Body of pancreas (tissue), 4 donors: ENCODE measurements at regions not wholly inside any gene's neighbourhood (a gene's known extent, or its start where the extent isn't known, plus 50 kb on each side); places are given as distances from the start of the nearest gene placed in this dataset.

ENCODE experiments used
- ATAC-seq: fragments of 150-250 bp; one replicate; pipeline ENCODE4 v1.9.1; 2016
- DNase-seq, 4 donors: peaks; one replicate each; pipeline ENCODE4 v3.0.0-alpha.2; 2019
- H3K27ac ChIP-seq, 4 donors: fragments of 200-600 bp; sonication (generic); 1 replicate in 3 of 4; 2 replicates in 1 of 4; pipeline versions ENCODE4 v1.5.1 to v1.6.1; 2016 to 2019; ENCODE audit warnings: mild to moderate bottlenecking in 1 of 4, mixed read lengths in 1 of 4, moderate library complexity in 1 of 4
- H3K27me3 ChIP-seq, 2 donors: fragments of 200-600 bp; sonication (generic); one replicate each; pipeline ENCODE4 v1.6.0; 2016; ENCODE audit warnings: mild to moderate bottlenecking in 1 of 2
- H3K36me3 ChIP-seq, 2 donors: fragments of 200-600 bp; sonication (generic); replicated peaks in 1 of 2; 2 replicates each; pipeline ENCODE4 v1.5.1; 2016; ENCODE audit warnings: low read depth in 2 of 2; ENCODE audit not compliant: insufficient read depth in 1 of 2
- H3K4me1 ChIP-seq: fragments of 200-600 bp; sonication (generic); one replicate; pipeline ENCODE4 v1.6.0; 2016
- H3K4me3 ChIP-seq, 2 donors: fragments of 200-600 bp; sonication (generic); 1 replicate in 1 of 2; 2 replicates in 1 of 2; pipeline ENCODE4 v1.5.1; 2016 to 2019
- H3K9me3 ChIP-seq, 3 donors: fragments of 200-600 bp; sonication (generic); 1 replicate in 2 of 3; 2 replicates in 1 of 3; pipeline ENCODE4 v1.5.1; 2016
- POLR2A ChIP-seq, 3 donors: fragments of 450-650 bp; IDR thresholded peaks; one replicate each; pipeline ENCODE4 v1.6.1; 2016; ENCODE audit warnings: antibody characterized with exemption in 3 of 3, mild to moderate bottlenecking in 2 of 3
- WGBS, 2 donors: methylation state at CpG; one replicate each; pipeline ENCODE4 v1.1.5; 2017; 5-methylcytosine and 5-hydroxymethylcytosine counted together
- intact Hi-C: fragments of 100-400 bp; cut with DNase I; formaldehyde crosslinking; loops from one replicate; pipeline ENCODE4 v1.15.1; 2023
- TF ChIP-seq, protein P1 (sequence below), 7 experiments: fragments of 450-650 bp in 4 of 7; fragments of 200-600 bp in 3 of 7; sonication (generic) in 3 of 7; IDR thresholded peaks; one replicate each; pipeline ENCODE4 v1.5.1; 2016 to 2019; ENCODE audit warnings: antibody characterized with exemption in 7 of 7

DNA sequence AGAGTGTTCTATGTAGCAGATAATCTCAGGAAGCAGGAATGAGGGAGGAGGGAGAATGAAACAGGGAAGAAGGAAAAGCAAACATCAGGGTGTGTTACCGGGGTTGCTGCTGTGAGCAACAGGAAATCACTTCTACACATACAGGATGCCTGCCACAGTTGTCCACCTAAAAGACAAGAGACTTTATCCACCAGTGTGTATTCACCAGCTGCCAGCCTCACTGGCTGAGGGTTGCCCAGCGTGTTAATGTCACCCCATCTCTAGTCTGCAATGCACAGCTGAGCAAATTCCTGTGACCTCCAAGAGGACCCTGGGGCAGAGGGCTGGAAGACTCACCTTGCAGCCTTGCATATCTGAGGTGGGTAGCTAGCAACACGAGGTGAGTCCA is 183.7 kb downstream of the GPAM start:
- Histone ChIP-seq H3K4me3 (no peak overlapping the region), H3K27me3 (no peaks in the 10 kb centered on the region), H3K4me1 (no peaks in the 10 kb centered on the region), H3K36me3 (no peaks in the 10 kb centered on the region), H3K9me3 (no peaks in the 10 kb centered on the region), H3K27ac (no peak overlapping the region)
- no peak for DNase-seq
- ATAC-seq: no peak
- WGBS, 2 donors: 23 to 28% methylated on average over 2 to 3 of the region's 3 CpGs
- intact Hi-C loops: no loop called here
- TF ChIP-seq, protein P1, sequence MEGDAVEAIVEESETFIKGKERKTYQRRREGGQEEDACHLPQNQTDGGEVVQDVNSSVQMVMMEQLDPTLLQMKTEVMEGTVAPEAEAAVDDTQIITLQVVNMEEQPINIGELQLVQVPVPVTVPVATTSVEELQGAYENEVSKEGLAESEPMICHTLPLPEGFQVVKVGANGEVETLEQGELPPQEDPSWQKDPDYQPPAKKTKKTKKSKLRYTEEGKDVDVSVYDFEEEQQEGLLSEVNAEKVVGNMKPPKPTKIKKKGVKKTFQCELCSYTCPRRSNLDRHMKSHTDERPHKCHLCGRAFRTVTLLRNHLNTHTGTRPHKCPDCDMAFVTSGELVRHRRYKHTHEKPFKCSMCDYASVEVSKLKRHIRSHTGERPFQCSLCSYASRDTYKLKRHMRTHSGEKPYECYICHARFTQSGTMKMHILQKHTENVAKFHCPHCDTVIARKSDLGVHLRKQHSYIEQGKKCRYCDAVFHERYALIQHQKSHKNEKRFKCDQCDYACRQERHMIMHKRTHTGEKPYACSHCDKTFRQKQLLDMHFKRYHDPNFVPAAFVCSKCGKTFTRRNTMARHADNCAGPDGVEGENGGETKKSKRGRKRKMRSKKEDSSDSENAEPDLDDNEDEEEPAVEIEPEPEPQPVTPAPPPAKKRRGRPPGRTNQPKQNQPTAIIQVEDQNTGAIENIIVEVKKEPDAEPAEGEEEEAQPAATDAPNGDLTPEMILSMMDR (IDR thresholded peaks at IDR 0.05): no peak
- TF ChIP-seq POLR2A (IDR thresholded peaks at IDR 0.05): no peak

DNA sequence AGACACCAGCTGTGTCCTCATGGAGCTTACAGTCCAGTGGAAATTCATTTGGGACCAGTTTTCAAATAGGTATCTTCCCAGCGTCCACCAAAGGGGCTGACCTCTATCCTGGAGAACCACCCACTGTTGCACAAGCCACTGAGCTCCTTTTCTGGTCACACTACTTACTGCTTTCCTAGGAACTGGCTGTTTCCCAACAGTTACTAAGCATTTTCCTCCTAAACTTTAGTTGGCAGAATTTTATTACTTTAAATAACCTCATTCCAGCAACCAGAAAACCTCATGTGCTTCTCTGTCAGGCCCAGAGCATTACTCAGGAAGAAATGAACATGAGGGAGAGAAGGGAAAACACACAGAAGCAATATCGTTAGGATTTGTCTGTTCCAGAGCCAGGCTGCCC is 183.1 kb downstream of the GPAM start:
- no peaks in the 10 kb centered on the region for H3K36me3 ChIP-seq
- H3K27ac ChIP-seq: no peak overlapping the region
- H3K9me3 ChIP-seq: no peaks in the 10 kb centered on the region
- H3K27me3 ChIP-seq: no peaks in the 10 kb centered on the region
- ATAC-seq (no peak), DNase-seq (peak in 2 of 4 donors; percentile 16 to 20)
- TF ChIP-seq, protein P1 (IDR thresholded peaks at IDR 0.05): no peak
- no peak for TF ChIP-seq POLR2A (IDR thresholded peaks at IDR 0.05)
- no peak overlapping the region for H3K4me3 ChIP-seq
- 67 to 71% methylated on average over 2 of the region's 2 CpGs for WGBS, 2 donors
- no peaks in the 10 kb centered on the region for H3K4me1 ChIP-seq
- intact Hi-C loops: no loop called here

DNA sequence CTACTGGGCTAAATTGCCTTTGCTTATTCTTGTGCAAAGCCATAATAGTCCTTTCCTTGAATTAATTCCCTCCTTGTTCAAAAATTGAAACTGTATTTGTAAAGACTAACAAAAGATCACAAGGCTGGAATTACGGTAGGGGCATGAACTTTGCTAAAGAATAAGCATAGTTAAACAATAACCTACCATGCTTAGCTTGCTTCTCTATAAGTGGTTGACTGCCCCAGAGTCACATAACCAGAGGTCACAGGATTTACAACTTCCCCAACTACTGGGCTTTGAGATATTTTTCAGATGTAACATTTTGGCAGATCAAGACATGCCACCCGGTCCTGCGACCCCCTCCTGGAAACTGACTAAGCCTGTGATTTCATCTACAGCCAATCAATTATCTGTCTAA is 181.4 kb downstream of the GPAM start:
- TF ChIP-seq, protein P1 (IDR thresholded peaks at IDR 0.05): no peak
- TF ChIP-seq POLR2A (IDR thresholded peaks at IDR 0.05): no peak
- DNase-seq (no peak), ATAC-seq (no peak)
- intact Hi-C loops: no loop called here
- no peaks in the 10 kb centered on the region for H3K9me3 ChIP-seq
- H3K4me3 ChIP-seq: no peak overlapping the region
- no peaks in the 10 kb centered on the region for H3K27me3 ChIP-seq
- H3K36me3 ChIP-seq: no peaks in the 10 kb centered on the region
- 47 to 64% methylated on average over 3 of the region's 3 CpGs for WGBS, 2 donors
- no peak overlapping the region for H3K27ac ChIP-seq
- H3K4me1 ChIP-seq: no peaks in the 10 kb centered on the region

DNA sequence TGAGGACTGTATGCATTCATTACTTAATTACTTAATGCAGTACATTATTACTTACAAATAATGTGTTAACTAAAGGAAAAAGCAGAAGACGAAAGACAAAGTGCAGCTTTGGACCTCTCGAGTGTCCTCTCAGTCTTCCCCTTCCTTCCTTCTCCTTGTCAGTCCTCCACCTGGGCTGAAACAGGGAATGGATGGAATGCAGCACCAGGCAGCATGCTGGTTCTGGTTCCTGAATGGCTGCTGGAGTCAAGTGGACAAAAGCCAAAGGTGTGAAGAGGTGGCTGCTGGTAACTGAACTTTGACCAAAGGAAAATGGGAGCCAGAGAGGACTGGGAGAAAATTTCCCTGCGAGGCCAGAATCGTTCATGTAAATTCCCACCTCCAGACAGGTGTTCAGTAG is 179.5 kb downstream of the GPAM start:
- Histone ChIP-seq H3K9me3 (no peaks in the 10 kb centered on the region), H3K36me3 (no peaks in the 10 kb centered on the region), H3K27me3 (no peaks in the 10 kb centered on the region), H3K27ac (no peak overlapping the region), H3K4me3 (no peak overlapping the region), H3K4me1 (no peaks in the 10 kb centered on the region)
- intact Hi-C loops: no loop called here
- no peak for TF ChIP-seq POLR2A (IDR thresholded peaks at IDR 0.05)
- TF ChIP-seq, protein P1 (IDR thresholded peaks at IDR 0.05): no peak
- ATAC-seq: no peak
- 63 to 88% methylated on average over 4 of the region's 4 CpGs for WGBS, 2 donors
- no peak for DNase-seq

DNA sequence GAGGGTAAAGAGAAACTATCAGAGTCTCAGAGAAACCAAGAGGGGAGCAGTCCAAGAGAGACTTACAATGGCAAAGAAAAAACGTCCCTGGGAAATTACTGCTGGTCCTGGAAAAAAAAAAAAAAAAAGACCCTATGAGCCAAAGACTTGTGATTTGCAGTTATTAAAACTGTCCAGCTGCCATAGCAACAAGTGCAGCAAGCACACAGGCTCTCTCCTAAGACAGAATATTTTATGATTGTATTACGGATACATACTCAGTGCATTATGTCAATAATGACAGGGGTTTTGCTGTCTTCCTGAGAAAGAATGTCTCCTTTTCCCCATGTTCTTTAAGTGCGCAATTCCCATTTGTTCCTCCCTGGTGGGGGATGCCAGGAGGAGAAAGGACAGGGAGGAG is 178.5 kb downstream of the GPAM start:
- Histone ChIP-seq H3K4me1 (no peaks in the 10 kb centered on the region), H3K4me3 (no peak overlapping the region), H3K27ac (no peak overlapping the region), H3K9me3 (no peaks in the 10 kb centered on the region), H3K27me3 (no peaks in the 10 kb centered on the region), H3K36me3 (no peaks in the 10 kb centered on the region)
- DNase-seq (no peak), ATAC-seq (no peak)
- intact Hi-C loops: no loop called here
- TF ChIP-seq, protein P1 (IDR thresholded peaks at IDR 0.05): no peak
- TF ChIP-seq POLR2A (IDR thresholded peaks at IDR 0.05): no peak
- WGBS, 2 donors: 58 to 60% methylated on average over 3 of the region's 3 CpGs
